ENCODE measurements at regions not wholly inside any gene's neighbourhood (a gene's known extent, or its start where the extent isn't known, plus 50 kb on each side); places are given as distances from the start of the nearest gene placed in this dataset.

DNA sequence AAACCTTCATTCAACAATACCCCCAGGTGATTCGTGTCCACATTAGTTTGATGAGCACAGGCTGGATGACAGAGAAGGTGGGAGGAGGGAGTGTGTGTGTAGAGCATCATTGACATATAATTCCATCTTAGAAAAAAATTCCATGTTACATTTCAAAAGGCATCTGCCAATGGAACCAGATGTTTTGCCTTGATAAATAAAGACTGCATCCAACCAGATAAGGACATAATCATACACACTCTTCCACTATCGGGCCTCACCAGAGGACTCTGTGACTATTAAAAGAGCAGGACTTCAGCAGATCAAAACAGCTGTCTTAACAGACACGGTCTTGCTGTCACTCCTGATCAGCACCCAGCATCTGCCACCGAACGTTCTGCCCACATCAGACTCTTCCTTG, 96.4 kb upstream of the SPIN1 start:
- no peaks in the 10 kb centered on the region for H3K9me3 Mint-ChIP-seq
- no peaks in the 10 kb centered on the region for H3K36me3 Mint-ChIP-seq
- peaks cover 5% of the 10 kb centered on the region for H3K4me1 Mint-ChIP-seq (ENCODE audit: unreplicated experiment)
- no peaks in the 10 kb centered on the region for H3K27me3 Mint-ChIP-seq
- no peak overlapping the region for H3K4me3 Mint-ChIP-seq
- peak; percentile 13 for DNase-seq (ENCODE audit: extremely low spot score, unreplicated experiment)
- TF ChIP-seq, protein P1, sequence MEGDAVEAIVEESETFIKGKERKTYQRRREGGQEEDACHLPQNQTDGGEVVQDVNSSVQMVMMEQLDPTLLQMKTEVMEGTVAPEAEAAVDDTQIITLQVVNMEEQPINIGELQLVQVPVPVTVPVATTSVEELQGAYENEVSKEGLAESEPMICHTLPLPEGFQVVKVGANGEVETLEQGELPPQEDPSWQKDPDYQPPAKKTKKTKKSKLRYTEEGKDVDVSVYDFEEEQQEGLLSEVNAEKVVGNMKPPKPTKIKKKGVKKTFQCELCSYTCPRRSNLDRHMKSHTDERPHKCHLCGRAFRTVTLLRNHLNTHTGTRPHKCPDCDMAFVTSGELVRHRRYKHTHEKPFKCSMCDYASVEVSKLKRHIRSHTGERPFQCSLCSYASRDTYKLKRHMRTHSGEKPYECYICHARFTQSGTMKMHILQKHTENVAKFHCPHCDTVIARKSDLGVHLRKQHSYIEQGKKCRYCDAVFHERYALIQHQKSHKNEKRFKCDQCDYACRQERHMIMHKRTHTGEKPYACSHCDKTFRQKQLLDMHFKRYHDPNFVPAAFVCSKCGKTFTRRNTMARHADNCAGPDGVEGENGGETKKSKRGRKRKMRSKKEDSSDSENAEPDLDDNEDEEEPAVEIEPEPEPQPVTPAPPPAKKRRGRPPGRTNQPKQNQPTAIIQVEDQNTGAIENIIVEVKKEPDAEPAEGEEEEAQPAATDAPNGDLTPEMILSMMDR (conservative IDR thresholded peaks at IDR 0.05) = no peak
- no peak overlapping the region for H3K27ac Mint-ChIP-seq

DNA sequence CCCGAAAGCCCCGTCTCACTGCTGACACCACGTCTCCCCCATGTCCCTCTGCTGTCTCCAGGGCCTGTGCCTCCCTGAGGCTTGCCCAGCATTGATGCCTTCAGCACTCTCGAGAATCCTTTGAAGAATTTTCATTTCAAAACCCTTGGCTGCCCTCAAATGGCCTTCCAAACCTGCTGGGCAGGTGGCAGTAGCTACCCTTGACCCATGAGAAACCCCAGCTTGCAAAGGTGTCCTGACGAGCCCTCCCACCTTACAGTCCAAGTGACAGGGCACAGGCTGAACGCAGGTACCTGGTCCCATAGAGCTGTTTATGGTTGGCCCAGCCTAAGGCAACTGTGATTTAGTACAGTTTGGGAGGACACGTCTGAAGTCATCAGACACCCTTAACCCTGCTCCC, 97.2 kb upstream of the SPIN1 start:
- peak; percentile 34 for DNase-seq (ENCODE audit: extremely low spot score, unreplicated experiment)
- Mint-ChIP-seq H3K9me3 (no peaks in the 10 kb centered on the region), H3K27ac (no peak overlapping the region), H3K27me3 (no peaks in the 10 kb centered on the region), H3K4me1 (ENCODE audit: unreplicated experiment) (peaks cover 5% of the 10 kb centered on the region), H3K4me3 (no peak overlapping the region), H3K36me3 (no peaks in the 10 kb centered on the region)
- TF ChIP-seq, protein P1 (conservative IDR thresholded peaks at IDR 0.05) = no peak

DNA sequence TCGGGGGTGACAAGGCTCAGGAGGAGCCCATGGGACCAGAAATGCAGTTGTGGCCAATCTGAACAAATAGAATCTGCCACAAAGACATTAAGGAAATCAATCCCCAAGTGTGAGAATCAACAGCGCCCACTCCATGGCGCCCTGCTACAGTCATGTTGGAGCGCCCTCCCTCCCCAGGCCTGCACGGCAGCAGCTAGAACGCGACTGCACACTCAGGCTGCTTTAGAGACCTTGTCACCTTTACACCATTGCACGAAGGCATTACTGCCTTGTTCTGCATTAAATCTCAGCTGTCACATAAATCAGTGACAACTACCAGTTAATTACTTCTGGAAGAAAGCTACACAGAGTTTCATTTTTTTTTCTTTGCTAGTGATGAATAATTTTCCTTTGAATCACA, 98.7 kb upstream of the SPIN1 start:
- TF ChIP-seq, protein P1 (conservative IDR thresholded peaks at IDR 0.05) = no peak
- no peak overlapping the region for H3K4me3 Mint-ChIP-seq
- no peaks in the 10 kb centered on the region for H3K36me3 Mint-ChIP-seq
- H3K27me3 Mint-ChIP-seq = no peaks in the 10 kb centered on the region
- H3K27ac Mint-ChIP-seq = no peak overlapping the region
- H3K4me1 Mint-ChIP-seq (ENCODE audit: unreplicated experiment) = peaks cover 5% of the 10 kb centered on the region
- no peaks in the 10 kb centered on the region for H3K9me3 Mint-ChIP-seq
- DNase-seq (ENCODE audit: extremely low spot score, unreplicated experiment) = no peak

DNA sequence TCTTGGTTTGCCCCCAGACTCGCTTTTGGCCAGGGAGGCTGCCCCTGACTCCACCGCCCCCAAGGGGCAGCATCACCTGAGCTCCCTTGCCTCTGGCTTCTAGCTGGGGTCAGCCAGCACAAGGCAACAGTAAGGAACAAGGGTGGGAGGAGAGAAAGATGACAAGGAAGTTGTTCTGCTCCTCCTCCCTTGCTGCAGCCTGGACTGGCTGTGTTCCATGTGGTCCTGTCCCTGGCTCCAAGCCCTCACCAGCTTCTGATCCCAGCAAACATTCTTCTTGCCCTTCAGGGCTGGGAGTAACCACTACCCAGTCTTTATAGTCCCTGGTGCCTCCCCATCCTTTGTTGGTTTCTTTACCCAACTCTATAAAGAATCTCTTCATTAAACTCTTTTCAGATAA, 100.3 kb upstream of the SPIN1 start:
- TF ChIP-seq, protein P1 (conservative IDR thresholded peaks at IDR 0.05) = no peak
- H3K27me3 Mint-ChIP-seq = no peaks in the 10 kb centered on the region
- no peaks in the 10 kb centered on the region for H3K36me3 Mint-ChIP-seq
- H3K4me1 Mint-ChIP-seq (ENCODE audit: unreplicated experiment) = peaks cover 5% of the 10 kb centered on the region
- no peak for DNase-seq (ENCODE audit: extremely low spot score, unreplicated experiment)
- H3K4me3 Mint-ChIP-seq = no peak overlapping the region
- peaks cover 7% of the 10 kb centered on the region for H3K9me3 Mint-ChIP-seq
- no peak overlapping the region for H3K27ac Mint-ChIP-seq

DNA sequence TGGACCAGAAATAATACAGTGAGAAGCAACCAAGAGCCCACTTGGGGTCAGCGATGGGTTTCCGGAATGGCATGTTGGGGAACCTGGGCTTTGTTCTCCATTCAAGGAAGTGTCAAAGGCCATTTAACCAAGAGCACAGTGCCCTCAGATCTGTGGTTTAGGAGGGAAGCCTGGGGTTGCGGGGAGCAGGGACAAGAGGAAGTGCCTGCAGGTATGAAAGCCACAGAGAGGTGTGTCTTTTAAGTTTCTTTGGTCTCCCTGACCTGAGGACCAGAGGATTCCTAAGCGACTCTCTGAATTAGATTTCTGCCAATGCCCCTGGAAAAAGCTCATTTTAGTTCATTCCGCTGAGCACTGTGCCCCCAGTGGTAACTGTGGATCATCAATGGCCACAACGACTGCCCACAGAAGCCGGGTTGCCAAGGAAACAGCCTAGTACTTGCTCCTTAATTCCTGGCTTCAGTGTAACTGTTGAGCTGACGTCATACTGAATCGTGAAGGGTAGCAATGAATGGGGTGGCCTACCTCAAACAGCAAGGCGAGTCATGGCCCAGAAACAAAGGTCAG, 107.3 kb upstream of the SPIN1 start:
- peaks cover 8% of the 10 kb centered on the region for H3K9me3 Mint-ChIP-seq
- TF ChIP-seq, protein P1 (conservative IDR thresholded peaks at IDR 0.05) = peak; percentile 54
- DNase-seq (ENCODE audit: extremely low spot score, unreplicated experiment) = no peak
- H3K36me3 Mint-ChIP-seq = no peaks in the 10 kb centered on the region
- peaks cover 14% of the 10 kb centered on the region for H3K4me1 Mint-ChIP-seq (ENCODE audit: unreplicated experiment)
- H3K4me3 Mint-ChIP-seq = peak overlapping the region; percentile 16
- H3K27me3 Mint-ChIP-seq = no peaks in the 10 kb centered on the region
- no peak overlapping the region for H3K27ac Mint-ChIP-seq

DNA sequence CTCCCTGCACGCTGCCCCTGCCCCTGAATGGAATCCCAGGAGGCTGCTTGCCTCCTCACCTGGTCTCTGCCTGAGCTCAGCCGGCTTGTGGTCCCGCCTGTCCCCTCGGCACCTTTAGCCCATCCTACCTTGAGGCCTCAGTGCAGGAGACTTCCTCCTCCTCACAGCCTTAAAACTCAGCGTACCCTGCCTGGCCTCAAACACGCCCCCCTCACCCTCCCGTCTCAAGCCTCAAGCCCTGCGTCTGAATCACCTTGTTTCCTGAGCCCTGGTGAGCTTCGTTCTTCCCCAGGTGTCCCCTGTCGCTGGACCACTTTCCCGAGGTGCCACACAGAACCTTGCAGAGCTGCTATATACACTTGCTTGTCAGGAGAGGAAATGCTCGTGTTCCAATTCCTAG, 110.2 kb upstream of the SPIN1 start:
- H3K27ac Mint-ChIP-seq = no peak overlapping the region
- no peak for DNase-seq (ENCODE audit: extremely low spot score, unreplicated experiment)
- peaks cover 1% of the 10 kb centered on the region for H3K9me3 Mint-ChIP-seq
- peaks cover 14% of the 10 kb centered on the region for H3K4me1 Mint-ChIP-seq (ENCODE audit: unreplicated experiment)
- no peaks in the 10 kb centered on the region for H3K36me3 Mint-ChIP-seq
- no peak overlapping the region for H3K4me3 Mint-ChIP-seq
- TF ChIP-seq, protein P1 (conservative IDR thresholded peaks at IDR 0.05) = no peak
- H3K27me3 Mint-ChIP-seq = no peaks in the 10 kb centered on the region

Measured in type B pancreatic cell (in vitro differentiated cells).